ENCODE measurements at regions not wholly inside any gene's neighbourhood (a gene's known extent, or its start where the extent isn't known, plus 50 kb on each side); places are given as distances from the start of the nearest gene placed in this dataset.

GRCh38 chr5:67262956-67263355 is 66.4 kb upstream of the CD180 start:
- H3K4me3 ChIP-seq (replicated peaks; ENCODE audit: low read depth, low read length) = no peak overlapping the region
- no peak for TF ChIP-seq CTCF (IDR thresholded peaks at IDR 0.05; ENCODE audit: low read length, missing control alignments)
- no peak for DNase-seq (ENCODE audit: low read depth)

GRCh38 chr5:67262206-67262605 is 65.6 kb upstream of the CD180 start:
- no peak for DNase-seq (ENCODE audit: low read depth)
- no peak overlapping the region for H3K4me3 ChIP-seq (replicated peaks; ENCODE audit: low read depth, low read length)
- TF ChIP-seq CTCF (IDR thresholded peaks at IDR 0.05; ENCODE audit: low read length, missing control alignments) = no peak

- no peak for TF ChIP-seq CTCF (IDR thresholded peaks at IDR 0.05; ENCODE audit: low read length, missing control alignments)
- DNase-seq (ENCODE audit: low read depth) = no peak
- no peak overlapping the region for H3K4me3 ChIP-seq (replicated peaks; ENCODE audit: low read depth, low read length)
Measured at GRCh38 chr5:67259548-67260215, 63.1 kb upstream of the CD180 start.

GRCh38 chr5:67257500-67257899 is 60.9 kb upstream of the CD180 start:
- DNase-seq (ENCODE audit: low read depth) = no peak
- H3K4me3 ChIP-seq (replicated peaks; ENCODE audit: low read depth, low read length) = no peak overlapping the region
- no peak for TF ChIP-seq CTCF (IDR thresholded peaks at IDR 0.05; ENCODE audit: low read length, missing control alignments)

GRCh38 chr5:67257077-67257476 is 60.5 kb upstream of the CD180 start:
- DNase-seq (ENCODE audit: low read depth) = no peak
- no peak overlapping the region for H3K4me3 ChIP-seq (replicated peaks; ENCODE audit: low read depth, low read length)
- no peak for TF ChIP-seq CTCF (IDR thresholded peaks at IDR 0.05; ENCODE audit: low read length, missing control alignments)

- no peak overlapping the region for H3K4me3 ChIP-seq (replicated peaks; ENCODE audit: low read depth, low read length)
- DNase-seq (ENCODE audit: low read depth) = peak; percentile 52
- TF ChIP-seq CTCF (IDR thresholded peaks at IDR 0.05; ENCODE audit: low read length, missing control alignments) = no peak
Measured at GRCh38 chr5:67255881-67256280, 59.3 kb upstream of the CD180 start.

- no peak for DNase-seq (ENCODE audit: low read depth)
- no peak overlapping the region for H3K4me3 ChIP-seq (replicated peaks; ENCODE audit: low read depth, low read length)
- TF ChIP-seq CTCF (IDR thresholded peaks at IDR 0.05; ENCODE audit: low read length, missing control alignments) = no peak
Measured at GRCh38 chr5:67253911-67254310, 57.3 kb upstream of the CD180 start.
